ENCODE measurements at regions not wholly inside any gene's neighbourhood (a gene's known extent, or its start where the extent isn't known, plus 50 kb on each side); places are given as distances from the start of the nearest gene placed in this dataset.

- H3K9me3 ChIP-seq (ENCODE audit: control insufficient read depth in 2 of 2, insufficient read depth in 1 of 2, low read depth in 1 of 2, low read length in 1 of 2): peaks cover 0 to 2% of the 10 kb centered on the region in 2 donors
- H3K27ac ChIP-seq (ENCODE audit: low read depth in 2 of 2, low read length in 1 of 2): no peak overlapping the region
- H3K27me3 ChIP-seq (ENCODE audit: control insufficient read depth in 1 of 2, insufficient read depth in 2 of 2, low read length in 2 of 2): no peaks in the 10 kb centered on the region
- no peak overlapping the region for H3K4me3 ChIP-seq (ENCODE audit: low read depth in 1 of 2, low read length in 2 of 2)
- H3K4me1 ChIP-seq (ENCODE audit: control insufficient read depth in 2 of 2, insufficient read depth in 2 of 2, low read length in 1 of 2): peaks cover 0 to 2% of the 10 kb centered on the region in 2 donors
- H3K36me3 ChIP-seq (ENCODE audit: control insufficient read depth in 2 of 2, insufficient read depth in 2 of 2, low read length in 1 of 2): no peaks in the 10 kb centered on the region
- WGBS, 2 donors: 51 to 54% methylated on average over 4 of the region's 4 CpGs
Observed at GRCh38 chr2:111634995-111635538, 248.9 kb downstream of the ANAPC1 start.

- Histone ChIP-seq H3K4me1 (ENCODE audit: control insufficient read depth in 2 of 2, insufficient read depth in 2 of 2, low read length in 1 of 2) (peaks cover 0 to 2% of the 10 kb centered on the region in 2 donors), H3K27me3 (ENCODE audit: control insufficient read depth in 1 of 2, insufficient read depth in 2 of 2, low read length in 2 of 2) (no peaks in the 10 kb centered on the region), H3K36me3 (ENCODE audit: control insufficient read depth in 2 of 2, insufficient read depth in 2 of 2, low read length in 1 of 2) (no peaks in the 10 kb centered on the region), H3K27ac (ENCODE audit: low read depth in 2 of 2, low read length in 1 of 2) (no peak overlapping the region), H3K9me3 (ENCODE audit: control insufficient read depth in 2 of 2, insufficient read depth in 1 of 2, low read depth in 1 of 2, low read length in 1 of 2) (peaks cover 0 to 2% of the 10 kb centered on the region in 2 donors), H3K4me3 (ENCODE audit: low read depth in 1 of 2, low read length in 2 of 2) (no peak overlapping the region)
- WGBS, 2 donors: 90 to 94% methylated on average over 5 of the region's 5 CpGs
Observed at GRCh38 chr2:111636905-111637304, 247.1 kb downstream of the ANAPC1 start.

- H3K36me3 ChIP-seq (ENCODE audit: control insufficient read depth in 2 of 2, insufficient read depth in 2 of 2, low read length in 1 of 2): no peaks in the 10 kb centered on the region
- H3K27ac ChIP-seq (ENCODE audit: low read depth in 2 of 2, low read length in 1 of 2): no peak overlapping the region
- H3K27me3 ChIP-seq (ENCODE audit: control insufficient read depth in 1 of 2, insufficient read depth in 2 of 2, low read length in 2 of 2): no peaks in the 10 kb centered on the region
- no peak overlapping the region for H3K4me3 ChIP-seq (ENCODE audit: low read depth in 1 of 2, low read length in 2 of 2)
- H3K9me3 ChIP-seq (ENCODE audit: control insufficient read depth in 2 of 2, insufficient read depth in 1 of 2, low read depth in 1 of 2, low read length in 1 of 2): peaks cover 0 to 2% of the 10 kb centered on the region in 2 donors
- H3K4me1 ChIP-seq (ENCODE audit: control insufficient read depth in 2 of 2, insufficient read depth in 2 of 2, low read length in 1 of 2): peaks cover 0 to 2% of the 10 kb centered on the region in 2 donors
- WGBS, 2 donors: 92 to 96% methylated on average over 4 of the region's 4 CpGs
Observed at GRCh38 chr2:111638274-111638877, 245.6 kb downstream of the ANAPC1 start.

- no peaks in the 10 kb centered on the region for H3K36me3 ChIP-seq (ENCODE audit: control insufficient read depth in 2 of 2, insufficient read depth in 2 of 2, low read length in 1 of 2)
- H3K9me3 ChIP-seq (ENCODE audit: control insufficient read depth in 2 of 2, insufficient read depth in 1 of 2, low read depth in 1 of 2, low read length in 1 of 2): peaks cover 0 to 2% of the 10 kb centered on the region in 2 donors
- peaks cover 0 to 2% of the 10 kb centered on the region in 2 donors for H3K4me1 ChIP-seq (ENCODE audit: control insufficient read depth in 2 of 2, insufficient read depth in 2 of 2, low read length in 1 of 2)
- no peaks in the 10 kb centered on the region for H3K27me3 ChIP-seq (ENCODE audit: control insufficient read depth in 1 of 2, insufficient read depth in 2 of 2, low read length in 2 of 2)
- H3K4me3 ChIP-seq (ENCODE audit: low read depth in 1 of 2, low read length in 2 of 2): no peak overlapping the region
- 56 to 57% methylated on average over 2 of the region's 2 CpGs for WGBS, 2 donors
- H3K27ac ChIP-seq (ENCODE audit: low read depth in 2 of 2, low read length in 1 of 2): peak overlapping the region; percentile 97 to 99
Observed at GRCh38 chr2:111640480-111640879, 243.5 kb downstream of the ANAPC1 start.

- Histone ChIP-seq H3K4me1 (ENCODE audit: control insufficient read depth in 2 of 2, insufficient read depth in 2 of 2, low read length in 1 of 2) (peaks cover 0 to 2% of the 10 kb centered on the region in 2 donors), H3K27ac (ENCODE audit: low read depth in 2 of 2, low read length in 1 of 2) (peak overlapping the region in 1 of 2 donors; percentile 57)
- 79 to 86% methylated on average over 2 of the region's 2 CpGs for WGBS, 2 donors
Observed at GRCh38 chr2:111642586-111643327, 241.2 kb downstream of the ANAPC1 start.

GRCh38 chr2:111643759-111644158 is 240.2 kb downstream of the ANAPC1 start:
- Histone ChIP-seq H3K27ac (ENCODE audit: low read depth in 2 of 2, low read length in 1 of 2) (no peak overlapping the region), H3K9me3 (ENCODE audit: control insufficient read depth in 2 of 2, insufficient read depth in 1 of 2, low read depth in 1 of 2, low read length in 1 of 2) (no peaks in the 10 kb centered on the region), H3K4me3 (ENCODE audit: low read depth in 1 of 2, low read length in 2 of 2) (no peak overlapping the region), H3K36me3 (ENCODE audit: control insufficient read depth in 2 of 2, insufficient read depth in 2 of 2, low read length in 1 of 2) (no peaks in the 10 kb centered on the region), H3K4me1 (ENCODE audit: control insufficient read depth in 2 of 2, insufficient read depth in 2 of 2, low read length in 1 of 2) (peaks cover 0 to 2% of the 10 kb centered on the region in 2 donors), H3K27me3 (ENCODE audit: control insufficient read depth in 1 of 2, insufficient read depth in 2 of 2, low read length in 2 of 2) (no peaks in the 10 kb centered on the region)
- 98 to 100% methylated on average over 1 of the region's 1 CpG for WGBS, 2 donors

More at GRCh38 chr2:111642586-111643327, 241.2 kb downstream of the ANAPC1 start:
- peaks cover 0 to 2% of the 10 kb centered on the region in 2 donors for H3K9me3 ChIP-seq (ENCODE audit: control insufficient read depth in 2 of 2, insufficient read depth in 1 of 2, low read depth in 1 of 2, low read length in 1 of 2)
- no peak overlapping the region for H3K4me3 ChIP-seq (ENCODE audit: low read depth in 1 of 2, low read length in 2 of 2)
- H3K27me3 ChIP-seq (ENCODE audit: control insufficient read depth in 1 of 2, insufficient read depth in 2 of 2, low read length in 2 of 2): no peaks in the 10 kb centered on the region
- H3K36me3 ChIP-seq (ENCODE audit: control insufficient read depth in 2 of 2, insufficient read depth in 2 of 2, low read length in 1 of 2): no peaks in the 10 kb centered on the region

- no peak overlapping the region for H3K4me3 ChIP-seq (ENCODE audit: low read depth in 1 of 2, low read length in 2 of 2)
- no peak overlapping the region for H3K27ac ChIP-seq (ENCODE audit: low read depth in 2 of 2, low read length in 1 of 2)
- H3K36me3 ChIP-seq (ENCODE audit: control insufficient read depth in 2 of 2, insufficient read depth in 2 of 2, low read length in 1 of 2): no peaks in the 10 kb centered on the region
- no peaks in the 10 kb centered on the region for H3K9me3 ChIP-seq (ENCODE audit: control insufficient read depth in 2 of 2, insufficient read depth in 1 of 2, low read depth in 1 of 2, low read length in 1 of 2)
- WGBS, 2 donors: 72 to 80% methylated on average over 3 of the region's 3 CpGs
- H3K4me1 ChIP-seq (ENCODE audit: control insufficient read depth in 2 of 2, insufficient read depth in 2 of 2, low read length in 1 of 2): peaks cover 0 to 2% of the 10 kb centered on the region in 2 donors
- H3K27me3 ChIP-seq (ENCODE audit: control insufficient read depth in 1 of 2, insufficient read depth in 2 of 2, low read length in 2 of 2): no peaks in the 10 kb centered on the region
Observed at GRCh38 chr2:111647359-111647758, 236.6 kb downstream of the ANAPC1 start.

- Histone ChIP-seq H3K4me3 (ENCODE audit: low read depth in 1 of 2, low read length in 2 of 2) (no peak overlapping the region), H3K9me3 (ENCODE audit: control insufficient read depth in 2 of 2, insufficient read depth in 1 of 2, low read depth in 1 of 2, low read length in 1 of 2) (no peaks in the 10 kb centered on the region), H3K4me1 (ENCODE audit: control insufficient read depth in 2 of 2, insufficient read depth in 2 of 2, low read length in 1 of 2) (peaks cover 0 to 4% of the 10 kb centered on the region in 2 donors), H3K27me3 (ENCODE audit: control insufficient read depth in 1 of 2, insufficient read depth in 2 of 2, low read length in 2 of 2) (no peaks in the 10 kb centered on the region), H3K27ac (ENCODE audit: low read depth in 2 of 2, low read length in 1 of 2) (no peak overlapping the region), H3K36me3 (ENCODE audit: control insufficient read depth in 2 of 2, insufficient read depth in 2 of 2, low read length in 1 of 2) (no peaks in the 10 kb centered on the region)
- WGBS, 2 donors: 80 to 83% methylated on average over 4 of the region's 4 CpGs
Observed at GRCh38 chr2:111652038-111652437, 232.0 kb downstream of the ANAPC1 start.

GRCh38 chr2:111652681-111653080 is 231.3 kb downstream of the ANAPC1 start:
- no peaks in the 10 kb centered on the region for H3K9me3 ChIP-seq (ENCODE audit: control insufficient read depth in 2 of 2, insufficient read depth in 1 of 2, low read depth in 1 of 2, low read length in 1 of 2)
- no peaks in the 10 kb centered on the region for H3K27me3 ChIP-seq (ENCODE audit: control insufficient read depth in 1 of 2, insufficient read depth in 2 of 2, low read length in 2 of 2)
- no peaks in the 10 kb centered on the region for H3K36me3 ChIP-seq (ENCODE audit: control insufficient read depth in 2 of 2, insufficient read depth in 2 of 2, low read length in 1 of 2)
- peaks cover 0 to 4% of the 10 kb centered on the region in 2 donors for H3K4me1 ChIP-seq (ENCODE audit: control insufficient read depth in 2 of 2, insufficient read depth in 2 of 2, low read length in 1 of 2)
- H3K27ac ChIP-seq (ENCODE audit: low read depth in 2 of 2, low read length in 1 of 2): peak overlapping the region in 1 of 2 donors; percentile 15
- 32 to 45% methylated on average over 1 of the region's 1 CpG for WGBS, 2 donors
- H3K4me3 ChIP-seq (ENCODE audit: low read depth in 1 of 2, low read length in 2 of 2): no peak overlapping the region

Data from esophagus (tissue), 2 donors.